ENCODE measurements at regions not wholly inside any gene's neighbourhood (a gene's known extent, or its start where the extent isn't known, plus 50 kb on each side); places are given as distances from the start of the nearest gene placed in this dataset.
"Not testable (repeated sequence)": the region's sequence is repeated elsewhere in the genome, so short reads cannot be mapped to it uniquely, and the experiment has no call there.

GRCh38 chr4:98828801-98829200 lies 100.1 kb downstream of the EIF4E start:
- in situ Hi-C loops (cut with HindIII; ENCODE audit: low sequenced_read_pairs) = no loop called here
- no peak for DNase-seq (ENCODE audit: low spot score)

GRCh38 chr4:98827661-98828060 lies 101.3 kb downstream of the EIF4E start:
- in situ Hi-C loops (cut with HindIII; ENCODE audit: low sequenced_read_pairs) = no loop called here

GRCh38 chr4:98822144-98822543 lies 106.8 kb downstream of the EIF4E start:
- in situ Hi-C loops (cut with HindIII; ENCODE audit: low sequenced_read_pairs) = no loop called here
- DNase-seq (ENCODE audit: low spot score) = no peak

More at GRCh38 chr4:98827661-98828060, 101.3 kb downstream of the EIF4E start:
- no peak for DNase-seq (ENCODE audit: low spot score)

GRCh38 chr4:98818116-98818515 lies 110.8 kb downstream of the EIF4E start:
- in situ Hi-C loops (cut with HindIII; ENCODE audit: low sequenced_read_pairs); DNase-seq (ENCODE audit: low spot score): not testable (repeated sequence)

GRCh38 chr4:98816816-98817215 lies 112.1 kb downstream of the EIF4E start:
- DNase-seq (ENCODE audit: low spot score) = no peak
- in situ Hi-C loops (cut with HindIII; ENCODE audit: low sequenced_read_pairs) = no loop called here

GRCh38 chr4:98816386-98816785 lies 112.5 kb downstream of the EIF4E start:
- DNase-seq (ENCODE audit: low spot score) = no peak
- in situ Hi-C loops (cut with HindIII; ENCODE audit: low sequenced_read_pairs) = no loop called here

- DNase-seq (ENCODE audit: low spot score) = no peak
- in situ Hi-C loops (cut with HindIII; ENCODE audit: low sequenced_read_pairs) = no loop called here
These were observed 124.5 kb downstream of the EIF4E start for GRCh38 chr4:98804403-98804802.

GRCh38 chr4:98803251-98803650 lies 125.7 kb downstream of the EIF4E start:
- DNase-seq (ENCODE audit: low spot score) = no peak
- in situ Hi-C loops (cut with HindIII; ENCODE audit: low sequenced_read_pairs) = no loop called here

- in situ Hi-C loops (cut with HindIII; ENCODE audit: low sequenced_read_pairs) = no loop called here
- DNase-seq (ENCODE audit: low spot score) = no peak
These were observed 126.1 kb downstream of the EIF4E start for GRCh38 chr4:98802770-98803198.

- in situ Hi-C loops (cut with HindIII; ENCODE audit: low sequenced_read_pairs) = no loop called here
- no peak for DNase-seq (ENCODE audit: low spot score)
These were observed 127.6 kb downstream of the EIF4E start for GRCh38 chr4:98801259-98801725.

- in situ Hi-C loops (cut with HindIII; ENCODE audit: low sequenced_read_pairs) = no loop called here
- DNase-seq (ENCODE audit: low spot score) = no peak
These were observed 131.9 kb downstream of the EIF4E start for GRCh38 chr4:98796991-98797390.

- in situ Hi-C loops (cut with HindIII; ENCODE audit: low sequenced_read_pairs) = no loop called here
- no peak for DNase-seq (ENCODE audit: low spot score)
These were observed 134.2 kb downstream of the EIF4E start for GRCh38 chr4:98794565-98795205.

- no peak for DNase-seq (ENCODE audit: low spot score)
- in situ Hi-C loops (cut with HindIII; ENCODE audit: low sequenced_read_pairs) = no loop called here
These were observed 135.2 kb upstream of the TSPAN5 start for GRCh38 chr4:98793658-98794057.

- in situ Hi-C loops (cut with HindIII; ENCODE audit: low sequenced_read_pairs) = no loop called here
- DNase-seq (ENCODE audit: low spot score) = no peak
These were observed 128.5 kb upstream of the TSPAN5 start for GRCh38 chr4:98786866-98787265.

GRCh38 chr4:98784947-98785706 lies 126.7 kb upstream of the TSPAN5 start:
- DNase-seq (ENCODE audit: low spot score) = no peak
- in situ Hi-C loops (cut with HindIII; ENCODE audit: low sequenced_read_pairs) = no loop called here

GRCh38 chr4:98781641-98782357 lies 123.4 kb upstream of the TSPAN5 start:
- no peak for DNase-seq (ENCODE audit: low spot score)
- in situ Hi-C loops (cut with HindIII; ENCODE audit: low sequenced_read_pairs) = no loop called here

GRCh38 chr4:98780926-98781325 lies 122.5 kb upstream of the TSPAN5 start:
- in situ Hi-C loops (cut with HindIII; ENCODE audit: low sequenced_read_pairs) = no loop called here

GRCh38 chr4:98779088-98779487 lies 120.7 kb upstream of the TSPAN5 start:
- no peak for DNase-seq (ENCODE audit: low spot score)
- in situ Hi-C loops (cut with HindIII; ENCODE audit: low sequenced_read_pairs) = no loop called here

More at GRCh38 chr4:98780926-98781325, 122.5 kb upstream of the TSPAN5 start:
- no peak for DNase-seq (ENCODE audit: low spot score)

- DNase-seq (ENCODE audit: low spot score) = no peak
- in situ Hi-C loops (cut with HindIII; ENCODE audit: low sequenced_read_pairs) = no loop called here
These were observed 119.8 kb upstream of the TSPAN5 start for GRCh38 chr4:98778206-98778605.

- in situ Hi-C loops (cut with HindIII; ENCODE audit: low sequenced_read_pairs) = no loop called here
These were observed 117.3 kb upstream of the TSPAN5 start for GRCh38 chr4:98775672-98776071.

More at GRCh38 chr4:98775672-98776071, 117.3 kb upstream of the TSPAN5 start:
- DNase-seq (ENCODE audit: low spot score) = no peak

All from G401 (cell line).